ENCODE measurements at regions not wholly inside any gene's neighbourhood (a gene's known extent, or its start where the extent isn't known, plus 50 kb on each side); places are given as distances from the start of the nearest gene placed in this dataset.

DNA sequence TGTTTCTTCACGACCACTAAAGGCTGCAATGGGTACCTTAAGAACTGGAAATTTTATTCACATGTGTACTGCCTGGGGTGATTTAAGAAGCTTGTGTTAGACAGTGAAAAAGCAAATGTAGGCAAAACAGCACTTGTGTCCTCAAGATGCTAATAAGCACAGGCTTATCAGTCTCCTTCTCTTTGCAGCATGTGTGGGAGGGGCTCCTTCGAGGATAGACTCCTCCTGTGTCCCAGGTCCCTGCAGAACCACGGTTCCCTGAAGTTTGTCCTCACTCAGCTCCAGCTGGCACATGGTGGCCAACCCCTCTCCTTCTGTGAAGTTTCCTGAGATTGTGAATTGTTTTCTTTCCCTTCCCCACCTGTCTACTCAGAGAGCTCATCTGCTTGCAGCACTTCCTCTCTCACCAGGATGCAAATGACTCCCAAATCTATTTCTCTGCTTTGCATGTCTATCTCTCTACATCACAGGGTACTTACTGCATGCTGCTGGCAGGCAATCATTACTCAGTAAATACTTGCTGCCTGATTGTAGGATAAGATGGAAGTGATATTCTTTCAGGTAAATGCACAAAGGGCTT lies 589.6 kb upstream of the KLHL29 start:
- H2AFZ ChIP-seq (ENCODE audit: low read depth, low read length, poor library complexity, severe bottlenecking) = no peak overlapping the region
- no peak overlapping the region for H3K4me2 ChIP-seq (ENCODE audit: low read length)
- ATAC-seq = no peak
- ChIA-PET POLR2A (no interaction called here), CTCF (no interaction called here), RAD21 (ENCODE audit: low non-redundant PET in 1 of 2, low total read pairs in 2 of 2, uncharacterized antibody in 2 of 2, unreplicated experiment in 2 of 2) (no interaction called here)
- intact Hi-C loops (cut with micrococcal nuclease) = no loop called here
- H3K27ac ChIP-seq (ENCODE audit: low read depth, low read length) = no peak overlapping the region
- H3K36me3 ChIP-seq (ENCODE audit: control insufficient read depth in 1 of 2, insufficient read depth in 2 of 2, low read length in 2 of 2) = no peaks in the 10 kb centered on the region
- DNase-seq (ENCODE audit: low read depth, low spot score) = no peak
- H3K9me3 ChIP-seq (ENCODE audit: control insufficient read depth in 1 of 2, insufficient read depth in 1 of 2, low read depth in 1 of 2, low read length in 2 of 2) = no peaks in the 10 kb centered on the region; a peak in 2 of 4 replicates
- no peaks in the 10 kb centered on the region for H3K79me2 ChIP-seq (ENCODE audit: insufficient read depth, low read length)
- no peak overlapping the region for H3K9ac ChIP-seq (ENCODE audit: low read length)
- H4K20me1 ChIP-seq (ENCODE audit: insufficient read depth) = no peaks in the 10 kb centered on the region
- no peaks in the 10 kb centered on the region for H3K9me2 ChIP-seq (ENCODE audit: insufficient read depth)
- H3K27me3 ChIP-seq (ENCODE audit: insufficient read depth, low read length) = no peaks in the 10 kb centered on the region
- BruUV-seq (replicated peaks) = no TSS peak
- no peak overlapping the region for H3K4me3 ChIP-seq (replicated peaks in 1 of 2; ENCODE audit: low read depth in 1 of 2, low read length in 2 of 2)
- no peaks in the 10 kb centered on the region for H3K4me1 ChIP-seq (ENCODE audit: control insufficient read depth in 1 of 2, insufficient read depth in 2 of 2, low read length in 2 of 2)
- TF ChIP-seq, protein P1, sequence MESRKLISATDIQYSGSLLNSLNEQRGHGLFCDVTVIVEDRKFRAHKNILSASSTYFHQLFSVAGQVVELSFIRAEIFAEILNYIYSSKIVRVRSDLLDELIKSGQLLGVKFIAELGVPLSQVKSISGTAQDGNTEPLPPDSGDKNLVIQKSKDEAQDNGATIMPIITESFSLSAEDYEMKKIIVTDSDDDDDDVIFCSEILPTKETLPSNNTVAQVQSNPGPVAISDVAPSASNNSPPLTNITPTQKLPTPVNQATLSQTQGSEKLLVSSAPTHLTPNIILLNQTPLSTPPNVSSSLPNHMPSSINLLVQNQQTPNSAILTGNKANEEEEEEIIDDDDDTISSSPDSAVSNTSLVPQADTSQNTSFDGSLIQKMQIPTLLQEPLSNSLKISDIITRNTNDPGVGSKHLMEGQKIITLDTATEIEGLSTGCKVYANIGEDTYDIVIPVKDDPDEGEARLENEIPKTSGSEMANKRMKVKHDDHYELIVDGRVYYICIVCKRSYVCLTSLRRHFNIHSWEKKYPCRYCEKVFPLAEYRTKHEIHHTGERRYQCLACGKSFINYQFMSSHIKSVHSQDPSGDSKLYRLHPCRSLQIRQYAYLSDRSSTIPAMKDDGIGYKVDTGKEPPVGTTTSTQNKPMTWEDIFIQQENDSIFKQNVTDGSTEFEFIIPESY (IDR thresholded peaks at IDR 0.05; ENCODE audit: extremely low read depth, insufficient replicate concordance, low read length) = no peak
- TF ChIP-seq RAD21 (IDR thresholded peaks at IDR 0.05; ENCODE audit: low read depth) (no peak), MAX (IDR thresholded peaks at IDR 0.05) (no peak), TCF7L2 (IDR thresholded peaks at IDR 0.05; ENCODE audit: borderline replicate concordance, extremely low read depth, insufficient read depth, insufficient read length) (no peak), EZH2 (IDR thresholded peaks at IDR 0.05) (no peak), CTCF (IDR thresholded peaks at IDR 0.05 in 2 of 3, conservative IDR thresholded peaks at IDR 0.05 in 1 of 3; ENCODE audit: borderline replicate concordance in 1 of 3, insufficient read depth in 1 of 3, low read depth in 2 of 3, low read length in 2 of 3) (no peak), SRF (IDR thresholded peaks at IDR 0.05; ENCODE audit: low read depth) (no peak), CEBPB (IDR thresholded peaks at IDR 0.05; ENCODE audit: low read depth) (no peak), ZFX (IDR thresholded peaks at IDR 0.05) (no peak), POLR2AphosphoS5 (IDR thresholded peaks at IDR 0.05; ENCODE audit: low read depth, low read length) (no peak), CBX3 (IDR thresholded peaks at IDR 0.05; ENCODE audit: low read depth) (no peak)
- TF ChIP-seq, protein P2, sequence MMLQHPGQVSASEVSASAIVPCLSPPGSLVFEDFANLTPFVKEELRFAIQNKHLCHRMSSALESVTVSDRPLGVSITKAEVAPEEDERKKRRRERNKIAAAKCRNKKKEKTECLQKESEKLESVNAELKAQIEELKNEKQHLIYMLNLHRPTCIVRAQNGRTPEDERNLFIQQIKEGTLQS (IDR thresholded peaks at IDR 0.05) = no peak
